ENCODE measurements at regions not wholly inside any gene's neighbourhood (a gene's known extent, or its start where the extent isn't known, plus 50 kb on each side); places are given as distances from the start of the nearest gene placed in this dataset.

DNA sequence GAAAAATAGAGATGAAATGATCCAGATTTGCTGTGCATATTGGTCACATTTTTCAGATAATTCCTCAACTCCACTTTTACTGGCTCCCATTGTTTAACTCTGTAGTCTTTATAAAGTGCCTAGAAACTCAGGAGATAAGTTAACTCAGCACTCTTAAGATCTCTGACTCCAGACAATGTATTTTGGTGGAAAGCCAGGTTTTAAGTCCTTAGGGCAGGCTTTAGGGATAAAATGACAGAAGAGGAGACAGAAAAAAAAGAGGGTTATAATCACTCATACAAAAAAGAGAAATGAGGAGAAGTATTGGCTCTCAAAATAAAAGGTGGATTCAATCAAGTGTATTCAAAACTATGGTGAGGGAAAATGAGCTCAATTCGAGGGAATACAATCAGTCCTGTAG lies 674.8 kb upstream of the INTU start:
- intact Hi-C loops (cut with DNase I; ENCODE audit: low total_unique reads) (no loop called here), in situ Hi-C loops (cut with MboI; ENCODE audit: low sequenced_read_pairs in 4 of 4) (no loop called here)
- ATAC-seq (no peak), DNase-seq (no peak)
- H3K27me3 ChIP-seq = no peaks in the 10 kb centered on the region
- TF ChIP-seq POLR2A (IDR thresholded peaks at IDR 0.05) = no peak
- TF ChIP-seq, protein P1, sequence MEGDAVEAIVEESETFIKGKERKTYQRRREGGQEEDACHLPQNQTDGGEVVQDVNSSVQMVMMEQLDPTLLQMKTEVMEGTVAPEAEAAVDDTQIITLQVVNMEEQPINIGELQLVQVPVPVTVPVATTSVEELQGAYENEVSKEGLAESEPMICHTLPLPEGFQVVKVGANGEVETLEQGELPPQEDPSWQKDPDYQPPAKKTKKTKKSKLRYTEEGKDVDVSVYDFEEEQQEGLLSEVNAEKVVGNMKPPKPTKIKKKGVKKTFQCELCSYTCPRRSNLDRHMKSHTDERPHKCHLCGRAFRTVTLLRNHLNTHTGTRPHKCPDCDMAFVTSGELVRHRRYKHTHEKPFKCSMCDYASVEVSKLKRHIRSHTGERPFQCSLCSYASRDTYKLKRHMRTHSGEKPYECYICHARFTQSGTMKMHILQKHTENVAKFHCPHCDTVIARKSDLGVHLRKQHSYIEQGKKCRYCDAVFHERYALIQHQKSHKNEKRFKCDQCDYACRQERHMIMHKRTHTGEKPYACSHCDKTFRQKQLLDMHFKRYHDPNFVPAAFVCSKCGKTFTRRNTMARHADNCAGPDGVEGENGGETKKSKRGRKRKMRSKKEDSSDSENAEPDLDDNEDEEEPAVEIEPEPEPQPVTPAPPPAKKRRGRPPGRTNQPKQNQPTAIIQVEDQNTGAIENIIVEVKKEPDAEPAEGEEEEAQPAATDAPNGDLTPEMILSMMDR (IDR thresholded peaks at IDR 0.05 in 4 of 5, conservative IDR thresholded peaks at IDR 0.05 in 1 of 5) = no peak
- no peaks in the 10 kb centered on the region for H3K4me1 ChIP-seq
- H3K9me3 ChIP-seq = peaks cover 0 to 2% (median 0%) of the 10 kb centered on the region in 3 donors
- H3K4me3 ChIP-seq = no peak overlapping the region
- H3K27ac ChIP-seq = no peak overlapping the region
- H3K36me3 ChIP-seq = no peaks in the 10 kb centered on the region

DNA sequence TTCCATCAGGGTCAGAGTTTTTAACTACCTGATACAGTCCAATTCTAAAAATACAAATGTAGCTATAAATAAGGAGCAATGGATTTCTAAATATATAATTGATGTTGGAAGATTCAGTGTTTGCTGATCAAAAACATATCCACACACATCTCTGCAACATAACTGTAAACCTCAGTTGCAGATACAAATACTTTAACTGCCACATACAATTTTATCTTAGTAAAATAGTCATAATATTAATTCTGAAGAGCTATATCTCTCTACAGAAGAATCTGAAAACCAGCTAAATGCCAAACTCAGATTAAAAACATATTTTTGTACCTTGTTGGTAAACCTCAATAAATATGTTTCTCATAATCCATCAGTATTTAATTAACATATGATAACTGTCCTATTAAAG lies 674.3 kb upstream of the INTU start:
- no peak for ATAC-seq

DNA sequence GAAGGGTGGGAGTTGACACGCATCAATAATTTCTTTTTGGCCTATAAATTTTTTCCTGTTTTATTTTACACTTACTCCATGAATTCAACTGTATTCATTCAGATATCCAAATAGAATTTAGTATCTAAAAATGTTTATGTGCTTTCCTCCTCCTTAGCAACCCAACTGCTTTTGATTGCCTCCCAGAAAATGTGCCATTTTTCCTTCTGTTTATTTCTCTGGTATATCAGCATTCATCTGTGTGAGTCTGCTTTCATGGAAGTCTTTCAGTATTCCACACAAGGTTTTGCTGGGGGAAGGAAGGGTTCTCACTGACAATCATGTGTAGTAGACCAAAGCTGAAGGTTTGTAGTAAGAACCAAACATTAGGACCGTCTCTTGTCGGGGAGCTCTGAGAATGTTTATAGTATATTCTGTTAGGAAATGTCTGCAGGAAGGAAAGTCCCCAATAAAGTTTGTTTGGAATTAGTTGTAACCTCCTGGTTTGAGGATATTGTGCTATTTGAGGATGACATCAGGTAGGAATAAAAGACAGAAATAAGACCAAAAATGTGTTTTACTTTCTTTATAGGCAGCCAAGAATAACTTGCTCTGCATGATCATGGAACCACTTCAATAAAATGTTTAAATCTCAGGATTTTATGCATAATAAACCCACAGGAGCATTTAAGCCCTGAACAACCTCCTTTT lies 673.6 kb upstream of the INTU start:
- in situ Hi-C loops (cut with MboI; ENCODE audit: low sequenced_read_pairs in 4 of 4) (no loop called here), intact Hi-C loops (cut with DNase I; ENCODE audit: low total_unique reads) (no loop called here)
- no peak for DNase-seq
- no peak for ATAC-seq
- Histone ChIP-seq H3K27me3 (no peaks in the 10 kb centered on the region), H3K27ac (no peak overlapping the region), H3K9me3 (peaks cover 0 to 2% (median 0%) of the 10 kb centered on the region in 3 donors), H3K4me3 (no peak overlapping the region), H3K36me3 (no peaks in the 10 kb centered on the region), H3K4me1 (no peaks in the 10 kb centered on the region)
- TF ChIP-seq POLR2A (IDR thresholded peaks at IDR 0.05) = no peak
- TF ChIP-seq, protein P1 (IDR thresholded peaks at IDR 0.05 in 4 of 5, conservative IDR thresholded peaks at IDR 0.05 in 1 of 5) = no peak

More for the DNA sequence above, 674.3 kb upstream of the INTU start:
- Histone ChIP-seq H3K36me3 (no peaks in the 10 kb centered on the region), H3K4me3 (no peak overlapping the region), H3K9me3 (peaks cover 0 to 2% (median 0%) of the 10 kb centered on the region in 3 donors), H3K27me3 (no peaks in the 10 kb centered on the region), H3K4me1 (no peaks in the 10 kb centered on the region), H3K27ac (no peak overlapping the region)
- DNase-seq = no peak
- no peak for TF ChIP-seq POLR2A (IDR thresholded peaks at IDR 0.05)
- TF ChIP-seq, protein P1 (IDR thresholded peaks at IDR 0.05 in 4 of 5, conservative IDR thresholded peaks at IDR 0.05 in 1 of 5) = no peak
- intact Hi-C loops (cut with DNase I; ENCODE audit: low total_unique reads) = no loop called here
- in situ Hi-C loops (cut with MboI; ENCODE audit: low sequenced_read_pairs in 4 of 4) = no loop called here

DNA sequence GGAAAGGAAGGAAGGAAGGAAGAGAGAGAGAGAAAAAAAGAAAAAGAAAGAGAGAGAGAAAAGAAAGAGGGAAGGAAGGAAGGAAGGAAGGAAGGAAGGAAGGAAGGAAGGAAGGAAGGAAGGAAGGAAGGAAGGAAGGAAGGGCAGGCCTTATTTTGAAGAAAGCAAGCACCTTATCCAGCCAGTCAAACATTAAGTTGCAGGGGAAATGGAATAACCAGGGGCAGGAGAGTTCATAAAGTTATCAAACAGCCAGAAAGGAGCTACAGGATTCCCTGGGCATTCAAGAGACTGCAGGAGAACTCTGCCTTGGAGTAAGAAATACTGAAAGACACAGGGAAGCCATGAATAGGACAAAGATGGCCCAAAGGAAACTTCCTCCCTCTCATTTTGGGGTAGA lies 672.0 kb upstream of the INTU start:
- no peak for TF ChIP-seq POLR2A (IDR thresholded peaks at IDR 0.05)
- TF ChIP-seq, protein P1 (IDR thresholded peaks at IDR 0.05 in 4 of 5, conservative IDR thresholded peaks at IDR 0.05 in 1 of 5) = no peak
- Histone ChIP-seq H3K9me3 (peaks cover 0 to 2% (median 0%) of the 10 kb centered on the region in 3 donors), H3K36me3 (no peaks in the 10 kb centered on the region), H3K4me1 (no peaks in the 10 kb centered on the region), H3K27ac (no peak overlapping the region), H3K4me3 (no peak overlapping the region), H3K27me3 (no peaks in the 10 kb centered on the region)
- intact Hi-C loops (cut with DNase I; ENCODE audit: low total_unique reads) = no loop called here
- DNase-seq = no peak
- in situ Hi-C loops (cut with MboI; ENCODE audit: low sequenced_read_pairs in 4 of 4) = no loop called here
- no peak for ATAC-seq

DNA sequence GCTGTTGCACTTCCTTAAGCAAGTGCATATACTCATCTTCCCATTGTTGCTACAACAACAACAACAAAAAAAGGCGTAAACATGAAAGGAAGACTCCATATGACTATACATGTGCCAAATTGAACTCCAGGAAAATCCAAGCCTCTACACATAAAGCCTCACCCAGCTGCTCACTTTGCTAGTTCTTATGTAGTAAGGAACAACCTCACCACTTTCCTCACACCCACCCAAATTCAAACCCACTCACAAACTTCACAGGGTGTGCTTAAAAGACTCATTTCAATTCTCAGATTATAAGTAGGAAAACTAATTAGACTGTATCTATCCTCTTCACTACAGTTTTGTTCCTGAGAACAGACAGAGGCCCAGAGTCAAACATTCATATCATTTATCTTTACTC lies 671.1 kb upstream of the INTU start:
- peaks cover 0 to 2% (median 0%) of the 10 kb centered on the region in 3 donors for H3K9me3 ChIP-seq
- no peaks in the 10 kb centered on the region for H3K4me1 ChIP-seq
- no peaks in the 10 kb centered on the region for H3K27me3 ChIP-seq
- no peak for DNase-seq
- intact Hi-C loops (cut with DNase I; ENCODE audit: low total_unique reads) (no loop called here), in situ Hi-C loops (cut with MboI; ENCODE audit: low sequenced_read_pairs in 4 of 4) (no loop called here)
- no peaks in the 10 kb centered on the region for H3K36me3 ChIP-seq
- no peak for TF ChIP-seq POLR2A (IDR thresholded peaks at IDR 0.05)
- TF ChIP-seq, protein P1 (IDR thresholded peaks at IDR 0.05 in 4 of 5, conservative IDR thresholded peaks at IDR 0.05 in 1 of 5) = no peak
- no peak overlapping the region for H3K4me3 ChIP-seq
- H3K27ac ChIP-seq = no peak overlapping the region
- ATAC-seq = no peak
